Endothelial cell of umbilical vein (primary cell): ENCODE measurements at regions not wholly inside any gene's neighbourhood (a gene's known extent, or its start where the extent isn't known, plus 50 kb on each side); places are given as distances from the start of the nearest gene placed in this dataset.

ENCODE experiments used
- BruUV-seq: library from RNA; stranded (reverse); fragments of 400-500 nt; replicated peaks from 2 replicates; lab custom pipeline; 2021; lab: Mats Ljungman, UMichigan
- CTCF ChIA-PET: fragments of 300-600, 350-600 bp; sonication (Branson Sonifier 250); formaldehyde crosslinking; loops from one replicate; lab custom pipeline; 2021; ENCODE audit warnings: antibody characterized with exemption, inconsistent platforms; lab: Charles Lee
- POLR2A ChIA-PET: fragments of 300-600, 350-600 bp; sonication (Branson Sonifier 250); formaldehyde crosslinking; loops from one replicate; lab custom pipeline; 2021; ENCODE audit warnings: antibody characterized with exemption, inconsistent platforms; lab: Charles Lee
- DNase-seq: peaks from one replicate; pipeline ENCODE4 v3.0.0-alpha.2; 2011; ENCODE audit warnings: low read depth, low spot score
- FAIRE-seq: peaks from 2 replicates; lab custom pipeline; 2011; peaks lifted over from hg19 to GRCh38; lab: Jason Lieb, UNC
- H2AFZ ChIP-seq: 2 replicates; pipeline ENCODE4 v1.6.0; 2012; ENCODE audit warnings: low read depth, low read length, control low read depth, inconsistent platforms
- H3K27ac ChIP-seq: 2 replicates; pipeline ENCODE4 v1.5.1; 2011; ENCODE audit warnings: low read depth, mild to moderate bottlenecking, control low read depth, low read length, moderate library complexity; ENCODE audit not compliant: insufficient read depth
- H3K27me3 ChIP-seq, 2 experiments: 2 replicates each; pipeline versions ENCODE4 v1.6.0 to v1.6.1; 2011; ENCODE audit warnings: low read length in 2 of 2, mixed read lengths in 1 of 2; ENCODE audit not compliant: control insufficient read depth in 2 of 2, insufficient read depth in 2 of 2
- H3K36me3 ChIP-seq, 2 experiments: 2 replicates in 1 of 2; 3 replicates in 1 of 2; pipeline ENCODE4 v1.5.1; 2011; ENCODE audit warnings: low read length in 2 of 2, mild to moderate bottlenecking in 1 of 2, moderate library complexity in 1 of 2; ENCODE audit not compliant: control insufficient read depth in 2 of 2, insufficient read depth in 2 of 2; ENCODE audit errors: extremely low read depth in 1 of 2
- H3K4me1 ChIP-seq: 3 replicates; pipeline ENCODE4 v1.5.1; 2011; ENCODE audit warnings: mild to moderate bottlenecking, low read length; ENCODE audit not compliant: control insufficient read depth, insufficient read depth; ENCODE audit errors: extremely low read depth
- H3K4me2 ChIP-seq: 2 replicates; pipeline ENCODE4 v1.6.1; 2011; ENCODE audit warnings: low read length, control low read depth, mixed read lengths; ENCODE audit not compliant: insufficient read depth
- H3K4me3 ChIP-seq, 3 experiments: fragments of 200-600 bp in 1 of 3; sonication (generic), shearing (Covaris generic) in 1 of 3; replicated peaks in 1 of 3; 2 replicates each; pipeline ENCODE4 v1.5.1; 2011 to 2016; ENCODE audit warnings: control low read depth in 3 of 3, low read length in 3 of 3, mild to moderate bottlenecking in 2 of 3, inconsistent platforms in 1 of 3, low read depth in 1 of 3, moderate library complexity in 1 of 3; ENCODE audit not compliant: insufficient read depth in 1 of 3
- H3K79me2 ChIP-seq: 2 replicates; pipeline ENCODE4 v1.6.0; 2012; ENCODE audit warnings: low read length, inconsistent platforms; ENCODE audit not compliant: control insufficient read depth, insufficient read depth
- H3K9ac ChIP-seq: replicated peaks from 2 replicates; pipeline ENCODE3; 2011; ENCODE audit warnings: low read length, control low read depth; ENCODE audit not compliant: insufficient read depth; ENCODE audit errors: extremely low read depth
- H3K9me1 ChIP-seq: replicated peaks from 3 replicates; pipeline ENCODE4 v1.6.0; 2011; ENCODE audit warnings: mild to moderate bottlenecking, low read length; ENCODE audit not compliant: control insufficient read depth, insufficient read depth; ENCODE audit errors: extremely low read depth
- H3K9me3 ChIP-seq: replicated peaks from 2 replicates; pipeline ENCODE4 v1.5.1; 2012; ENCODE audit warnings: low read length, inconsistent platforms; ENCODE audit not compliant: control insufficient read depth, insufficient read depth
- H4K20me1 ChIP-seq: replicated peaks from 2 replicates; pipeline ENCODE3; 2011; ENCODE audit warnings: mild to moderate bottlenecking, low read length; ENCODE audit not compliant: control insufficient read depth, insufficient read depth; ENCODE audit errors: extremely low read depth
- CTCF ChIP-seq, 2 donors: IDR thresholded peaks; 1 replicate in 1 of 2; 2 replicates in 1 of 2; pipeline ENCODE4 v1.5.1; 2011; ENCODE audit warnings: low read length in 2 of 2, mild to moderate bottlenecking in 2 of 2, moderate library complexity in 2 of 2, control low read depth in 1 of 2, inconsistent platforms in 1 of 2, low read depth in 1 of 2; ENCODE audit not compliant: insufficient read depth in 1 of 2; ENCODE audit errors: extremely low read depth in 1 of 2
- EZH2 ChIP-seq: IDR thresholded peaks from 2 replicates; pipeline ENCODE4 v1.6.1; 2012; ENCODE audit warnings: borderline replicate concordance, low read depth, mild to moderate bottlenecking, moderate library complexity, low read length, inconsistent platforms; ENCODE audit not compliant: severe bottlenecking
- FOS ChIP-seq: IDR thresholded peaks from 2 replicates; pipeline ENCODE4 v1.6.1; 2011; ENCODE audit warnings: mild to moderate bottlenecking, low read length, moderate library complexity, borderline replicate concordance; ENCODE audit not compliant: insufficient read depth
- GATA2 ChIP-seq: IDR thresholded peaks from 2 replicates; pipeline ENCODE4 v1.7.0; 2011; ENCODE audit warnings: low read depth, mild to moderate bottlenecking, moderate library complexity, mixed read lengths, low read length; ENCODE audit not compliant: insufficient read length, insufficient read depth
- JUN ChIP-seq: IDR thresholded peaks from 2 replicates; pipeline ENCODE4 v1.6.1; 2011; ENCODE audit warnings: borderline replicate concordance, low read depth; ENCODE audit not compliant: insufficient read length, insufficient read depth
- MAX ChIP-seq: IDR thresholded peaks from 2 replicates; pipeline ENCODE4 v1.6.1; 2011; ENCODE audit not compliant: insufficient read depth, insufficient read length
- MYC ChIP-seq: IDR thresholded peaks from one replicate; pipeline ENCODE4 v1.6.1; 2011; ENCODE audit warnings: mild to moderate bottlenecking, low read depth, low read length
- POLR2A ChIP-seq: IDR thresholded peaks from 2 replicates; pipeline ENCODE4 v1.6.1; 2012; ENCODE audit warnings: low read depth, mild to moderate bottlenecking, control low read depth, low read length
- POLR2AphosphoS5 ChIP-seq: IDR thresholded peaks from 2 replicates; pipeline ENCODE4 v1.6.1; 2012; ENCODE audit warnings: low read depth, mild to moderate bottlenecking, control low read depth, low read length, moderate library complexity; ENCODE audit not compliant: insufficient read depth
- dilution Hi-C: fragments of 300-500 bp; cut with MboI; formaldehyde crosslinking; loops from one replicate; pipeline ENCODE4 v1.15.0; 2019; ENCODE audit warnings: low sequenced_read_pairs; ENCODE audit not compliant: extremely low pct_ligation_motif_present
- intact Hi-C: fragments of 100-400 bp; cut with micrococcal nuclease; formaldehyde crosslinking; loops from one replicate; pipeline ENCODE4 v1.10.0; 2022

GRCh38 chr18:78238404-78239089 lies 741.1 kb upstream of the SALL3 start:
- Histone ChIP-seq H3K4me3 (no peak overlapping the region), H3K9me3 (peaks cover 5% of the 10 kb centered on the region), H3K9ac (no peak overlapping the region), H3K4me1 (no peaks in the 10 kb centered on the region), H2AFZ (no peak overlapping the region), H3K27me3 (no peaks in the 10 kb centered on the region), H3K4me2 (no peak overlapping the region), H3K9me1 (no peaks in the 10 kb centered on the region), H4K20me1 (no peaks in the 10 kb centered on the region), H3K79me2 (no peaks in the 10 kb centered on the region), H3K27ac (no peak overlapping the region), H3K36me3 (no peaks in the 10 kb centered on the region)
- no TSS peak for BruUV-seq
- intact Hi-C loops (no loop called here), dilution Hi-C loops (no loop called here)
- no peak for FAIRE-seq
- POLR2A ChIA-PET, result no interaction called here
- DNase-seq, result no peak
- TF ChIP-seq CTCF (IDR thresholded peaks at IDR 0.05; ENCODE audit: extremely low read depth in 1 of 2, insufficient read depth in 1 of 2, low read depth in 1 of 2, low read length in 2 of 2) (no peak), POLR2AphosphoS5 (no peak), FOS (no peak), EZH2 (no peak), MYC (no peak), JUN (no peak), MAX (no peak), GATA2 (no peak), POLR2A (no peak)
- CTCF ChIA-PET, result no interaction called here
